Mesendoderm (in vitro differentiated cells): ENCODE measurements at regions not wholly inside any gene's neighbourhood (a gene's known extent, or its start where the extent isn't known, plus 50 kb on each side); places are given as distances from the start of the nearest gene placed in this dataset.
A peak's percentile ranks its signal among the peaks of the same experiment; 100 is the strongest.

ENCODE experiments used
- DNase-seq: peaks from one replicate; pipeline ENCODE4 v3.0.0; 2013
- H2AK5ac ChIP-seq: 2 replicates; pipeline ENCODE4 v1.6.1; 2013; ENCODE audit warnings: low read length, inconsistent platforms
- H2BK120ac ChIP-seq: 2 replicates; pipeline ENCODE4 v1.6.1; 2013; ENCODE audit warnings: low read depth, mild to moderate bottlenecking, low read length, moderate library complexity, mixed read lengths
- H2BK15ac ChIP-seq: replicated peaks from 2 replicates; pipeline ENCODE4 v1.6.1; 2013; ENCODE audit warnings: low read depth, mild to moderate bottlenecking, moderate library complexity
- H2BK5ac ChIP-seq: 2 replicates; pipeline ENCODE4 v1.6.1; 2013; ENCODE audit warnings: low read length, inconsistent platforms
- H3K18ac ChIP-seq: 2 replicates; pipeline ENCODE4 v1.6.1; 2013; ENCODE audit warnings: mild to moderate bottlenecking, low read length, mixed read lengths
- H3K23ac ChIP-seq: one replicate; pipeline ENCODE4 v1.6.1; 2013; ENCODE audit warnings: low read length
- H3K27ac ChIP-seq: 2 replicates; pipeline ENCODE4 v1.5.1; 2013; ENCODE audit warnings: low read depth, mild to moderate bottlenecking, inconsistent platforms, low read length, moderate library complexity
- H3K27me3 ChIP-seq: 2 replicates; pipeline ENCODE4 v1.6.1; 2013; ENCODE audit warnings: low read length, control low read depth, mild to moderate bottlenecking, inconsistent platforms; ENCODE audit not compliant: insufficient read depth, poor library complexity
- H3K36me3 ChIP-seq: 2 replicates; pipeline ENCODE4 v1.6.1; 2013; ENCODE audit warnings: low read length, inconsistent platforms; ENCODE audit not compliant: control insufficient read depth, insufficient read depth
- H3K4ac ChIP-seq: one replicate; pipeline ENCODE4 v1.6.1; 2013; ENCODE audit warnings: low read depth, mild to moderate bottlenecking, low read length, moderate library complexity
- H3K4me1 ChIP-seq: 2 replicates; pipeline ENCODE4 v1.6.1; 2013; ENCODE audit warnings: low read depth, low read length, inconsistent platforms; ENCODE audit not compliant: control insufficient read depth
- H3K4me2 ChIP-seq: 2 replicates; pipeline ENCODE4 v1.6.1; 2013; ENCODE audit warnings: low read length
- H3K4me3 ChIP-seq: 2 replicates; pipeline ENCODE4 v1.5.1; 2013; ENCODE audit warnings: mild to moderate bottlenecking, low read length
- H3K56ac ChIP-seq: one replicate; pipeline ENCODE4 v1.6.1; 2013; ENCODE audit warnings: low read length
- H3K79me1 ChIP-seq: 2 replicates; pipeline ENCODE4 v1.6.1; 2013; ENCODE audit warnings: low read length, inconsistent platforms
- H3K79me2 ChIP-seq: 2 replicates; pipeline ENCODE4 v1.6.1; 2013; ENCODE audit warnings: mild to moderate bottlenecking, low read length; ENCODE audit not compliant: control insufficient read depth, insufficient read depth
- H3K9ac ChIP-seq: 2 replicates; pipeline ENCODE4 v1.6.1; 2013; ENCODE audit warnings: low read length, inconsistent platforms
- H4K5ac ChIP-seq: one replicate; pipeline ENCODE4 v1.6.1; 2013; ENCODE audit warnings: low read length
- H4K8ac ChIP-seq: one replicate; pipeline ENCODE4 v1.6.1; 2013; ENCODE audit warnings: low read depth, mild to moderate bottlenecking, control low read depth, low read length, moderate library complexity
- WGBS: extraction: QIAGEN DNeasy Blood & Tissue Kit; methylation state at CpG from one replicate; pipeline ENCODE4 v1.1.7; 2013; ENCODE audit warnings: low lambda C conversion rate, missing lambda C conversion rate; ENCODE audit not compliant: insufficient coverage; ENCODE audit errors: extremely low coverage; 5-methylcytosine and 5-hydroxymethylcytosine counted together

GRCh38 chr11:92550871-92551270, 326.3 kb downstream of the FAT3 start:
- Histone ChIP-seq H3K4me3 (no peak overlapping the region), H3K4ac (no peak overlapping the region), H3K56ac (no peak overlapping the region), H3K4me2 (no peak overlapping the region), H3K79me2 (no peaks in the 10 kb centered on the region), H2BK15ac (no peak overlapping the region), H4K5ac (no peak overlapping the region), H3K4me1 (no peaks in the 10 kb centered on the region), H3K18ac (peak overlapping the region; percentile 39), H3K27me3 (no peaks in the 10 kb centered on the region), H4K8ac (no peak overlapping the region), H2BK120ac (no peak overlapping the region), H3K23ac (no peak overlapping the region), H3K9ac (no peak overlapping the region), H3K27ac (no peak overlapping the region), H2AK5ac (no peak overlapping the region), H3K36me3 (no peaks in the 10 kb centered on the region), H3K79me1 (no peaks in the 10 kb centered on the region), H2BK5ac (no peak overlapping the region)
- no peak for DNase-seq
- no CpG with 5 or more reads among the region's 2 CpGs for WGBS

- Histone ChIP-seq H3K56ac (no peak overlapping the region), H2BK120ac (no peak overlapping the region), H3K27ac (no peak overlapping the region), H2BK5ac (no peak overlapping the region), H3K9ac (no peak overlapping the region), H3K79me1 (no peaks in the 10 kb centered on the region), H3K18ac (no peak overlapping the region), H3K23ac (no peak overlapping the region), H3K4me3 (no peak overlapping the region), H3K27me3 (no peaks in the 10 kb centered on the region), H3K4ac (no peak overlapping the region), H3K4me1 (no peaks in the 10 kb centered on the region), H3K36me3 (no peaks in the 10 kb centered on the region), H2AK5ac (no peak overlapping the region), H4K8ac (no peak overlapping the region), H3K4me2 (no peak overlapping the region), H4K5ac (no peak overlapping the region), H2BK15ac (no peak overlapping the region), H3K79me2 (no peaks in the 10 kb centered on the region)
- DNase-seq: no peak
- WGBS: no CpG with 5 or more reads among the region's 2 CpGs
Measured at GRCh38 chr11:92552942-92553341, 328.3 kb downstream of the FAT3 start.

GRCh38 chr11:92554688-92555087, 330.1 kb downstream of the FAT3 start:
- H3K27me3 ChIP-seq: no peaks in the 10 kb centered on the region
- no CpG with 5 or more reads among the region's 7 CpGs for WGBS
- H3K36me3 ChIP-seq: no peaks in the 10 kb centered on the region
- H2AK5ac ChIP-seq: no peak overlapping the region
- H3K23ac ChIP-seq: no peak overlapping the region
- H3K4ac ChIP-seq: no peak overlapping the region
- H3K4me2 ChIP-seq: no peak overlapping the region
- no peak overlapping the region for H2BK120ac ChIP-seq
- H2BK15ac ChIP-seq: no peak overlapping the region
- no peak overlapping the region for H3K27ac ChIP-seq
- no peak overlapping the region for H3K4me3 ChIP-seq
- H3K56ac ChIP-seq: no peak overlapping the region
- no peaks in the 10 kb centered on the region for H3K79me2 ChIP-seq
- no peak overlapping the region for H2BK5ac ChIP-seq
- no peaks in the 10 kb centered on the region for H3K4me1 ChIP-seq
- no peak overlapping the region for H3K18ac ChIP-seq
- DNase-seq: no peak
- no peaks in the 10 kb centered on the region for H3K79me1 ChIP-seq
- H3K9ac ChIP-seq: no peak overlapping the region
- no peak overlapping the region for H4K8ac ChIP-seq
- no peak overlapping the region for H4K5ac ChIP-seq

- Histone ChIP-seq H2BK120ac (no peak overlapping the region), H3K23ac (no peak overlapping the region), H3K27me3 (no peaks in the 10 kb centered on the region), H3K9ac (no peak overlapping the region), H3K56ac (no peak overlapping the region), H3K4me3 (no peak overlapping the region), H4K8ac (no peak overlapping the region), H4K5ac (no peak overlapping the region), H2AK5ac (no peak overlapping the region), H3K4me1 (no peaks in the 10 kb centered on the region), H3K4me2 (no peak overlapping the region), H3K18ac (no peak overlapping the region), H3K79me2 (no peaks in the 10 kb centered on the region), H2BK15ac (no peak overlapping the region), H2BK5ac (no peak overlapping the region), H3K4ac (no peak overlapping the region), H3K79me1 (no peaks in the 10 kb centered on the region), H3K27ac (no peak overlapping the region), H3K36me3 (no peaks in the 10 kb centered on the region)
- no CpG with 5 or more reads among the region's 4 CpGs for WGBS
- DNase-seq: peak; percentile 16
Measured at GRCh38 chr11:92556431-92556830, 331.8 kb downstream of the FAT3 start.

DNA sequence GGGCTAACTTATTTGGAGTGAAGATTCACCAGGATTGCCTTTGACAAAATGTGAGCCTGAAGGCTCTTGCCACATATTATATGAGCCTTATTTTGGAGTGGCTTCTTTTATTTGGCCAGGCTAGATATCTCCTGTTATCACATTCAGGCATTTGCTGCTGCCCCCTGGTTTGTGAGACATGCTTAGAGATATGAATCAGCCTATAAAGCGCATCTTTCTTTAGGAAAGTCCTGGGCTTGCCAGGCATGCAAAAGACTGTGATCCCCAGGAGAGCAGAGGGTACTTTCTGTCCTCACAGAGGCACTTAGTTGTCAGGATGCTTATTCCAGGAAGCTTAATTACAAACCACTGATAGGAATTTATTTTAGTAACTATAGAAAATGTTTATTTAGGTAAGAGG, 333.3 kb downstream of the FAT3 start:
- Histone ChIP-seq H3K27me3 (no peaks in the 10 kb centered on the region), H3K27ac (no peak overlapping the region), H3K4ac (no peak overlapping the region), H3K79me1 (no peaks in the 10 kb centered on the region), H2BK5ac (no peak overlapping the region), H2AK5ac (no peak overlapping the region), H2BK120ac (no peak overlapping the region), H2BK15ac (no peak overlapping the region), H3K23ac (no peak overlapping the region), H3K18ac (no peak overlapping the region), H3K36me3 (no peaks in the 10 kb centered on the region), H4K5ac (no peak overlapping the region), H4K8ac (no peak overlapping the region), H3K4me2 (no peak overlapping the region), H3K4me3 (no peak overlapping the region), H3K4me1 (no peaks in the 10 kb centered on the region), H3K79me2 (no peaks in the 10 kb centered on the region), H3K56ac (no peak overlapping the region), H3K9ac (no peak overlapping the region)
- WGBS: no CpG with 5 or more reads among the region's 1 CpG
- DNase-seq: peak; percentile 16

DNA sequence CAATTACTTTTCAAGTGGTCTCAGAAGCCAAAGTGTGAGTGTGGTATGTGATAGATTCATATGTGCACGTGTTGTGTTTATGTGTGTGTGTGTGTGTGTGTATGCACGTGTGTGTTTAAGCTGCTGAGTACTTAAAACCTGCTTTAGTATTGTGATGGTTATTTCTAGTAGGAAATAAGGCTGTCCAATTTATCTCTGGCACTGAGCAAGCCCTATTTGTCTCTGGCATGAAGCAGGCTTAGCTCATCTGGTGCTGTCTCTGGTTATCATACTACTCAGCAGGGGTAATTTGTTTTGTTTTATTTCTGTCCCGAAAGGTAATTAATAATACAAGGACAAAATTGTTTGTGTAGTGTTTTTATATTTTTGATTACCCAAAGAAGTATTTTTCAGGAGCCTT, 333.7 kb downstream of the FAT3 start:
- Histone ChIP-seq H3K9ac (no peak overlapping the region), H3K23ac (no peak overlapping the region), H3K4ac (no peak overlapping the region), H2AK5ac (no peak overlapping the region), H4K8ac (no peak overlapping the region), H3K27me3 (no peaks in the 10 kb centered on the region), H3K27ac (no peak overlapping the region), H3K4me3 (no peak overlapping the region), H3K36me3 (no peaks in the 10 kb centered on the region), H4K5ac (no peak overlapping the region), H3K79me1 (no peaks in the 10 kb centered on the region), H3K4me2 (no peak overlapping the region), H2BK5ac (no peak overlapping the region), H3K56ac (no peak overlapping the region), H2BK120ac (no peak overlapping the region), H3K4me1 (no peaks in the 10 kb centered on the region), H3K79me2 (no peaks in the 10 kb centered on the region), H3K18ac (no peak overlapping the region), H2BK15ac (no peak overlapping the region)
- DNase-seq: no peak
- WGBS: no CpG with 5 or more reads among the region's 3 CpGs
